ENCODE measurements at regions not wholly inside any gene's neighbourhood (a gene's known extent, or its start where the extent isn't known, plus 50 kb on each side); places are given as distances from the start of the nearest gene placed in this dataset.

- no peak overlapping the region for H3K4me3 ChIP-seq (ENCODE audit: low read length in 2 of 2)
- 82% methylated on average over 7 of the region's 7 CpGs for WGBS
- peaks cover 0 to 6% of the 10 kb centered on the region in 2 donors for H3K9me3 ChIP-seq (ENCODE audit: control insufficient read depth in 2 of 2, insufficient read depth in 1 of 2, low read length in 1 of 2)
- no peaks in the 10 kb centered on the region for H3K27me3 ChIP-seq (ENCODE audit: control insufficient read depth in 2 of 2, insufficient read depth in 1 of 2, low read length in 1 of 2)
- no peak overlapping the region for H3K27ac ChIP-seq (ENCODE audit: low read depth in 1 of 2, low read length in 1 of 2)
- DNase-seq (ENCODE audit: low read depth in 6 of 9, low spot score in 9 of 9) = no peak
- H3K4me1 ChIP-seq (ENCODE audit: control insufficient read depth in 2 of 2, insufficient read depth in 2 of 2, low read length in 2 of 2) = no peaks in the 10 kb centered on the region
- H3K36me3 ChIP-seq (ENCODE audit: control insufficient read depth in 2 of 2, insufficient read depth in 2 of 2, low read length in 1 of 2) = no peaks in the 10 kb centered on the region
Observed at GRCh38 chr9:38202336-38202938, 133.4 kb upstream of the SHB start.

- DNase-seq (ENCODE audit: low read depth in 6 of 9, low spot score in 9 of 9) = no peak
- H3K27me3 ChIP-seq (ENCODE audit: control insufficient read depth in 2 of 2, insufficient read depth in 1 of 2, low read length in 1 of 2) = no peaks in the 10 kb centered on the region
- no peaks in the 10 kb centered on the region for H3K4me1 ChIP-seq (ENCODE audit: control insufficient read depth in 2 of 2, insufficient read depth in 2 of 2, low read length in 2 of 2)
- no peak overlapping the region for H3K4me3 ChIP-seq (ENCODE audit: low read length in 2 of 2)
- 78% methylated on average over 3 of the region's 3 CpGs for WGBS
- H3K9me3 ChIP-seq (ENCODE audit: control insufficient read depth in 2 of 2, insufficient read depth in 1 of 2, low read length in 1 of 2) = peaks cover 0 to 6% of the 10 kb centered on the region in 2 donors
- no peak overlapping the region for H3K27ac ChIP-seq (ENCODE audit: low read depth in 1 of 2, low read length in 1 of 2)
- H3K36me3 ChIP-seq (ENCODE audit: control insufficient read depth in 2 of 2, insufficient read depth in 2 of 2, low read length in 1 of 2) = no peaks in the 10 kb centered on the region
Observed at GRCh38 chr9:38201844-38202243, 132.8 kb upstream of the SHB start.

- peaks cover 0 to 6% of the 10 kb centered on the region in 2 donors for H3K9me3 ChIP-seq (ENCODE audit: control insufficient read depth in 2 of 2, insufficient read depth in 1 of 2, low read length in 1 of 2)
- no peak for DNase-seq (ENCODE audit: low read depth in 6 of 9, low spot score in 9 of 9)
- H3K36me3 ChIP-seq (ENCODE audit: control insufficient read depth in 2 of 2, insufficient read depth in 2 of 2, low read length in 1 of 2) = no peaks in the 10 kb centered on the region
- H3K27ac ChIP-seq (ENCODE audit: low read depth in 1 of 2, low read length in 1 of 2) = no peak overlapping the region
- peaks cover 0 to 4% of the 10 kb centered on the region in 2 donors for H3K4me1 ChIP-seq (ENCODE audit: control insufficient read depth in 2 of 2, insufficient read depth in 2 of 2, low read length in 2 of 2)
- 98% methylated on average over 9 of the region's 9 CpGs for WGBS
- H3K27me3 ChIP-seq (ENCODE audit: control insufficient read depth in 2 of 2, insufficient read depth in 1 of 2, low read length in 1 of 2) = no peaks in the 10 kb centered on the region
- H3K4me3 ChIP-seq (ENCODE audit: low read length in 2 of 2) = no peak overlapping the region
Observed at GRCh38 chr9:38200431-38200830, 131.4 kb upstream of the SHB start.

GRCh38 chr9:38198140-38198539 is 129.1 kb upstream of the SHB start:
- DNase-seq (ENCODE audit: low read depth in 6 of 9, low spot score in 9 of 9) = no peak
- WGBS = 96% methylated on average over 6 of the region's 6 CpGs
- Histone ChIP-seq H3K9me3 (ENCODE audit: control insufficient read depth in 2 of 2, insufficient read depth in 1 of 2, low read length in 1 of 2) (peaks cover 0 to 6% of the 10 kb centered on the region in 2 donors), H3K27ac (ENCODE audit: low read depth in 1 of 2, low read length in 1 of 2) (no peak overlapping the region), H3K27me3 (ENCODE audit: control insufficient read depth in 2 of 2, insufficient read depth in 1 of 2, low read length in 1 of 2) (no peaks in the 10 kb centered on the region), H3K4me3 (ENCODE audit: low read length in 2 of 2) (no peak overlapping the region), H3K36me3 (ENCODE audit: control insufficient read depth in 2 of 2, insufficient read depth in 2 of 2, low read length in 1 of 2) (no peaks in the 10 kb centered on the region), H3K4me1 (ENCODE audit: control insufficient read depth in 2 of 2, insufficient read depth in 2 of 2, low read length in 2 of 2) (peaks cover 7 to 11% of the 10 kb centered on the region in 2 donors)

GRCh38 chr9:38196714-38197113 is 127.7 kb upstream of the SHB start:
- DNase-seq (ENCODE audit: low read depth in 6 of 9, low spot score in 9 of 9) = no peak
- no peak overlapping the region for H3K27ac ChIP-seq (ENCODE audit: low read depth in 1 of 2, low read length in 1 of 2)
- H3K36me3 ChIP-seq (ENCODE audit: control insufficient read depth in 2 of 2, insufficient read depth in 2 of 2, low read length in 1 of 2) = no peaks in the 10 kb centered on the region
- peaks cover 0 to 5% of the 10 kb centered on the region in 2 donors for H3K9me3 ChIP-seq (ENCODE audit: control insufficient read depth in 2 of 2, insufficient read depth in 1 of 2, low read length in 1 of 2)
- H3K27me3 ChIP-seq (ENCODE audit: control insufficient read depth in 2 of 2, insufficient read depth in 1 of 2, low read length in 1 of 2) = no peaks in the 10 kb centered on the region
- 51% methylated on average over 3 of the region's 3 CpGs for whole genome bisulfite sequencing
- peaks cover 21 to 23% of the 10 kb centered on the region in 2 donors for H3K4me1 ChIP-seq (ENCODE audit: control insufficient read depth in 2 of 2, insufficient read depth in 2 of 2, low read length in 2 of 2)
- H3K4me3 ChIP-seq (ENCODE audit: low read length in 2 of 2) = no peak overlapping the region

GRCh38 chr9:38195737-38196161 is 126.7 kb upstream of the SHB start:
- 96% methylated on average over 7 of the region's 7 CpGs for WGBS
- Histone ChIP-seq H3K4me1 (ENCODE audit: control insufficient read depth in 2 of 2, insufficient read depth in 2 of 2, low read length in 2 of 2) (peaks cover 22 to 23% of the 10 kb centered on the region in 2 donors), H3K36me3 (ENCODE audit: control insufficient read depth in 2 of 2, insufficient read depth in 2 of 2, low read length in 1 of 2) (no peaks in the 10 kb centered on the region), H3K4me3 (ENCODE audit: low read length in 2 of 2) (no peak overlapping the region), H3K27ac (ENCODE audit: low read depth in 1 of 2, low read length in 1 of 2) (no peak overlapping the region), H3K27me3 (ENCODE audit: control insufficient read depth in 2 of 2, insufficient read depth in 1 of 2, low read length in 1 of 2) (no peaks in the 10 kb centered on the region), H3K9me3 (ENCODE audit: control insufficient read depth in 2 of 2, insufficient read depth in 1 of 2, low read length in 1 of 2) (peaks cover 0 to 3% of the 10 kb centered on the region in 2 donors)
- no peak for DNase-seq (ENCODE audit: low read depth in 6 of 9, low spot score in 9 of 9)

GRCh38 chr9:38194870-38195269 is 125.8 kb upstream of the SHB start:
- no peak for DNase-seq (ENCODE audit: low read depth in 6 of 9, low spot score in 9 of 9)
- Histone ChIP-seq H3K9me3 (ENCODE audit: control insufficient read depth in 2 of 2, insufficient read depth in 1 of 2, low read length in 1 of 2) (peaks cover 0 to 3% of the 10 kb centered on the region in 2 donors), H3K27ac (ENCODE audit: low read depth in 1 of 2, low read length in 1 of 2) (no peak overlapping the region), H3K36me3 (ENCODE audit: control insufficient read depth in 2 of 2, insufficient read depth in 2 of 2, low read length in 1 of 2) (no peaks in the 10 kb centered on the region), H3K4me3 (ENCODE audit: low read length in 2 of 2) (no peak overlapping the region), H3K4me1 (ENCODE audit: control insufficient read depth in 2 of 2, insufficient read depth in 2 of 2, low read length in 2 of 2) (peaks cover 22 to 23% of the 10 kb centered on the region in 2 donors), H3K27me3 (ENCODE audit: control insufficient read depth in 2 of 2, insufficient read depth in 1 of 2, low read length in 1 of 2) (no peaks in the 10 kb centered on the region)
- 93% methylated on average over 4 of the region's 4 CpGs for WGBS

- Histone ChIP-seq H3K27ac (ENCODE audit: low read depth in 1 of 2, low read length in 1 of 2) (peak overlapping the region; percentile 46 to 89), H3K27me3 (ENCODE audit: control insufficient read depth in 2 of 2, insufficient read depth in 1 of 2, low read length in 1 of 2) (no peaks in the 10 kb centered on the region), H3K36me3 (ENCODE audit: control insufficient read depth in 2 of 2, insufficient read depth in 2 of 2, low read length in 1 of 2) (no peaks in the 10 kb centered on the region), H3K9me3 (ENCODE audit: control insufficient read depth in 2 of 2, insufficient read depth in 1 of 2, low read length in 1 of 2) (peaks cover 0 to 3% of the 10 kb centered on the region in 2 donors), H3K4me3 (ENCODE audit: low read length in 2 of 2) (no peak overlapping the region), H3K4me1 (ENCODE audit: control insufficient read depth in 2 of 2, insufficient read depth in 2 of 2, low read length in 2 of 2) (peaks cover 22 to 23% of the 10 kb centered on the region in 2 donors)
- 28% methylated on average over 4 of the region's 4 CpGs for WGBS
- peak in 8 of 9 donors; percentile 14 to 70 (median 48) for DNase-seq (ENCODE audit: low read depth in 6 of 9, low spot score in 9 of 9)
Observed at GRCh38 chr9:38192731-38193265, 123.8 kb upstream of the SHB start.

GRCh38 chr9:38186404-38187115 is 117.5 kb upstream of the SHB start:
- WGBS = 96% methylated on average over 5 of the region's 5 CpGs

More at GRCh38 chr9:38186404-38187115, 117.5 kb upstream of the SHB start:
- H3K4me1 ChIP-seq (ENCODE audit: control insufficient read depth in 2 of 2, insufficient read depth in 2 of 2, low read length in 2 of 2) = no peaks in the 10 kb centered on the region
- H3K36me3 ChIP-seq (ENCODE audit: control insufficient read depth in 2 of 2, insufficient read depth in 2 of 2, low read length in 1 of 2) = no peaks in the 10 kb centered on the region
- no peak for DNase-seq (ENCODE audit: low read depth in 6 of 9, low spot score in 9 of 9)
- H3K4me3 ChIP-seq (ENCODE audit: low read length in 2 of 2) = no peak overlapping the region
- H3K9me3 ChIP-seq (ENCODE audit: control insufficient read depth in 2 of 2, insufficient read depth in 1 of 2, low read length in 1 of 2) = no peaks in the 10 kb centered on the region
- H3K27me3 ChIP-seq (ENCODE audit: control insufficient read depth in 2 of 2, insufficient read depth in 1 of 2, low read length in 1 of 2) = no peaks in the 10 kb centered on the region
- H3K27ac ChIP-seq (ENCODE audit: low read depth in 1 of 2, low read length in 1 of 2) = no peak overlapping the region
